Vagina (tissue), 2 donors: ENCODE measurements at regions not wholly inside any gene's neighbourhood (a gene's known extent, or its start where the extent isn't known, plus 50 kb on each side); places are given as distances from the start of the nearest gene placed in this dataset.

Experiments
- POLR2AphosphoS5 ChIP-seq, 2 donors: sonication (generic); formaldehyde crosslinking; IDR thresholded peaks; one replicate each; pipeline ENCODE4 v1.9.0; 2017; ENCODE audit warnings: antibody characterized with exemption in 2 of 2, mild to moderate bottlenecking in 2 of 2, low read depth in 1 of 2; ENCODE audit not compliant: insufficient read depth in 1 of 2
- TF ChIP-seq, protein P1 (sequence below), 3 experiments: fragments of 450-650 bp in 2 of 3; fragments of 200-600 bp in 1 of 3; sonication (generic) in 1 of 3; IDR thresholded peaks; one replicate each; pipeline ENCODE4 v1.5.1; 2017 to 2019; ENCODE audit warnings: antibody characterized with exemption in 3 of 3, mild to moderate bottlenecking in 2 of 3, moderate library complexity in 2 of 3

- TF ChIP-seq, protein P1, sequence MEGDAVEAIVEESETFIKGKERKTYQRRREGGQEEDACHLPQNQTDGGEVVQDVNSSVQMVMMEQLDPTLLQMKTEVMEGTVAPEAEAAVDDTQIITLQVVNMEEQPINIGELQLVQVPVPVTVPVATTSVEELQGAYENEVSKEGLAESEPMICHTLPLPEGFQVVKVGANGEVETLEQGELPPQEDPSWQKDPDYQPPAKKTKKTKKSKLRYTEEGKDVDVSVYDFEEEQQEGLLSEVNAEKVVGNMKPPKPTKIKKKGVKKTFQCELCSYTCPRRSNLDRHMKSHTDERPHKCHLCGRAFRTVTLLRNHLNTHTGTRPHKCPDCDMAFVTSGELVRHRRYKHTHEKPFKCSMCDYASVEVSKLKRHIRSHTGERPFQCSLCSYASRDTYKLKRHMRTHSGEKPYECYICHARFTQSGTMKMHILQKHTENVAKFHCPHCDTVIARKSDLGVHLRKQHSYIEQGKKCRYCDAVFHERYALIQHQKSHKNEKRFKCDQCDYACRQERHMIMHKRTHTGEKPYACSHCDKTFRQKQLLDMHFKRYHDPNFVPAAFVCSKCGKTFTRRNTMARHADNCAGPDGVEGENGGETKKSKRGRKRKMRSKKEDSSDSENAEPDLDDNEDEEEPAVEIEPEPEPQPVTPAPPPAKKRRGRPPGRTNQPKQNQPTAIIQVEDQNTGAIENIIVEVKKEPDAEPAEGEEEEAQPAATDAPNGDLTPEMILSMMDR (IDR thresholded peaks at IDR 0.05) = no peak
- TF ChIP-seq POLR2AphosphoS5 (IDR thresholded peaks at IDR 0.05; ENCODE audit: insufficient read depth in 1 of 2, low read depth in 1 of 2) = no peak
Measured at GRCh38 chr10:125538947-125539731, 143.8 kb downstream of the TEX36 start.
